Esophagus (tissue), 2 donors: ENCODE measurements at regions not wholly inside any gene's neighbourhood (a gene's known extent, or its start where the extent isn't known, plus 50 kb on each side); places are given as distances from the start of the nearest gene placed in this dataset.

Experiments
- H3K27ac ChIP-seq, 2 donors: one replicate each; pipeline ENCODE4 v1.5.1; 2013; ENCODE audit warnings: low read depth in 2 of 2, mild to moderate bottlenecking in 2 of 2, inconsistent platforms in 1 of 2, low read length in 1 of 2, moderate library complexity in 1 of 2
- H3K27me3 ChIP-seq, 2 donors: one replicate each; pipeline ENCODE4 v1.6.1; 2013; ENCODE audit warnings: low read length in 2 of 2, control low read depth in 1 of 2, mild to moderate bottlenecking in 1 of 2; ENCODE audit not compliant: insufficient read depth in 2 of 2, control insufficient read depth in 1 of 2
- H3K36me3 ChIP-seq, 2 donors: one replicate each; pipeline ENCODE4 v1.6.1; 2013; ENCODE audit warnings: low read length in 1 of 2; ENCODE audit not compliant: control insufficient read depth in 2 of 2, insufficient read depth in 2 of 2
- H3K4me1 ChIP-seq, 2 donors: one replicate each; pipeline ENCODE4 v1.6.1; 2013; ENCODE audit warnings: low read length in 1 of 2; ENCODE audit not compliant: control insufficient read depth in 2 of 2, insufficient read depth in 2 of 2
- H3K4me3 ChIP-seq, 2 donors: one replicate each; pipeline ENCODE4 v1.5.1; 2013; ENCODE audit warnings: low read length in 2 of 2, mild to moderate bottlenecking in 2 of 2, low read depth in 1 of 2, moderate library complexity in 1 of 2
- H3K9me3 ChIP-seq, 2 donors: one replicate each; pipeline ENCODE4 v1.6.1; 2013; ENCODE audit warnings: mild to moderate bottlenecking in 2 of 2, low read depth in 1 of 2, low read length in 1 of 2, moderate library complexity in 1 of 2; ENCODE audit not compliant: control insufficient read depth in 2 of 2, insufficient read depth in 1 of 2
- WGBS, 2 donors: extraction: QIAGEN DNeasy Blood & Tissue Kit; methylation state at CpG; one replicate each; pipeline ENCODE4 v1.1.7; 2013; 5-methylcytosine and 5-hydroxymethylcytosine counted together
- donor health status: healthy with polysubstance abuse.
- donor health status: Bipolar disorder and iron deficiency.

- no peaks in the 10 kb centered on the region for H3K36me3 ChIP-seq
- H3K27me3 ChIP-seq: no peaks in the 10 kb centered on the region
- H3K27ac ChIP-seq: no peak overlapping the region
- WGBS, 2 donors: 76 to 79% methylated on average over 5 of the region's 5 CpGs
- no peak overlapping the region for H3K4me3 ChIP-seq
- no peaks in the 10 kb centered on the region for H3K4me1 ChIP-seq
- H3K9me3 ChIP-seq: no peaks in the 10 kb centered on the region
Measured at GRCh38 chr12:75974323-75975187, 57.0 kb downstream of the PHLDA1 start.

- H3K4me3 ChIP-seq: no peak overlapping the region
- no peak overlapping the region for H3K27ac ChIP-seq
- H3K27me3 ChIP-seq: no peaks in the 10 kb centered on the region
- no peaks in the 10 kb centered on the region for H3K36me3 ChIP-seq
- 94 to 97% methylated on average over 4 of the region's 4 CpGs for WGBS, 2 donors
- no peaks in the 10 kb centered on the region for H3K9me3 ChIP-seq
- no peaks in the 10 kb centered on the region for H3K4me1 ChIP-seq
Measured at GRCh38 chr12:75971253-75971652, 60.3 kb downstream of the PHLDA1 start.

GRCh38 chr12:75970310-75970709, 61.3 kb downstream of the PHLDA1 start:
- H3K27me3 ChIP-seq: no peaks in the 10 kb centered on the region
- no peaks in the 10 kb centered on the region for H3K9me3 ChIP-seq
- H3K27ac ChIP-seq: no peak overlapping the region
- H3K4me1 ChIP-seq: no peaks in the 10 kb centered on the region
- no peak overlapping the region for H3K4me3 ChIP-seq
- WGBS, 2 donors: 36 to 66% methylated on average over 1 of the region's 1 CpG
- no peaks in the 10 kb centered on the region for H3K36me3 ChIP-seq

- 64 to 83% methylated on average over 5 of the region's 5 CpGs for WGBS, 2 donors
- Histone ChIP-seq H3K4me1 (no peaks in the 10 kb centered on the region), H3K27ac (no peak overlapping the region), H3K36me3 (no peaks in the 10 kb centered on the region), H3K9me3 (no peaks in the 10 kb centered on the region), H3K4me3 (no peak overlapping the region), H3K27me3 (no peaks in the 10 kb centered on the region)
Measured at GRCh38 chr12:75969768-75970167, 61.8 kb downstream of the PHLDA1 start.

GRCh38 chr12:75965661-75966060, 65.9 kb downstream of the PHLDA1 start:
- 77 to 81% methylated on average over 2 of the region's 2 CpGs for WGBS, 2 donors
- Histone ChIP-seq H3K27ac (no peak overlapping the region), H3K9me3 (no peaks in the 10 kb centered on the region), H3K36me3 (no peaks in the 10 kb centered on the region), H3K4me1 (peaks cover 3 to 4% of the 10 kb centered on the region in 2 donors), H3K27me3 (no peaks in the 10 kb centered on the region), H3K4me3 (no peak overlapping the region)

GRCh38 chr12:75964150-75964549, 67.4 kb downstream of the PHLDA1 start:
- Histone ChIP-seq H3K36me3 (no peaks in the 10 kb centered on the region), H3K4me1 (peaks cover 4 to 5% of the 10 kb centered on the region in 2 donors), H3K9me3 (no peaks in the 10 kb centered on the region), H3K27ac (peak overlapping the region in 1 of 2 donors; percentile 1), H3K27me3 (no peaks in the 10 kb centered on the region), H3K4me3 (no peak overlapping the region)
- WGBS, 2 donors: 37 to 46% methylated on average over 1 of the region's 1 CpG

GRCh38 chr12:75961878-75962277, 69.7 kb downstream of the PHLDA1 start:
- H3K27ac ChIP-seq: peak overlapping the region; percentile 58 to 66
- 73 to 79% methylated on average over 4 of the region's 4 CpGs for WGBS, 2 donors
- H3K4me3 ChIP-seq: no peak overlapping the region
- peaks cover 4 to 5% of the 10 kb centered on the region in 2 donors for H3K4me1 ChIP-seq
- H3K27me3 ChIP-seq: no peaks in the 10 kb centered on the region
- no peaks in the 10 kb centered on the region for H3K9me3 ChIP-seq
- no peaks in the 10 kb centered on the region for H3K36me3 ChIP-seq

- WGBS, 2 donors: 88 to 91% methylated on average over 6 of the region's 6 CpGs
- Histone ChIP-seq H3K27me3 (no peaks in the 10 kb centered on the region), H3K4me3 (no peak overlapping the region), H3K36me3 (no peaks in the 10 kb centered on the region), H3K27ac (peak overlapping the region; percentile 58 to 69), H3K4me1 (peaks cover 4 to 5% of the 10 kb centered on the region in 2 donors), H3K9me3 (no peaks in the 10 kb centered on the region)
Measured at GRCh38 chr12:75960954-75961661, 70.5 kb downstream of the PHLDA1 start.

- no peak overlapping the region for H3K4me3 ChIP-seq
- no peaks in the 10 kb centered on the region for H3K9me3 ChIP-seq
- H3K27me3 ChIP-seq: no peaks in the 10 kb centered on the region
- peaks cover 4 to 5% of the 10 kb centered on the region in 2 donors for H3K4me1 ChIP-seq
- H3K36me3 ChIP-seq: no peaks in the 10 kb centered on the region
- WGBS, 2 donors: 41 to 43% methylated on average over 6 of the region's 6 CpGs
- H3K27ac ChIP-seq: peak overlapping the region in 1 of 2 donors; percentile 1
Measured at GRCh38 chr12:75960086-75960910, 71.3 kb downstream of the PHLDA1 start.
